Spleen (tissue), 7 donors: ENCODE measurements at regions not wholly inside any gene's neighbourhood (a gene's known extent, or its start where the extent isn't known, plus 50 kb on each side); places are given as distances from the start of the nearest gene placed in this dataset.

Experiments
- CTCF ChIP-seq, 11 experiments: fragments of 200-600 bp in 7 of 11; fragments of 450-650 bp in 4 of 11; sonication (generic) in 4 of 11; IDR thresholded peaks in 8 of 11; conservative IDR thresholded peaks in 3 of 11; 1 replicate in 7 of 11; 2 replicates in 4 of 11; pipeline versions ENCODE4 v1.4.0 to v1.8.0; 2016 to 2021; ENCODE audit warnings: antibody characterized with exemption in 11 of 11, inconsistent platforms in 4 of 11, mild to moderate bottlenecking in 1 of 11
- POLR2AphosphoS5 ChIP-seq, 3 donors: sonication (generic); formaldehyde crosslinking; IDR thresholded peaks; one replicate each; pipeline ENCODE4 v1.5.1; 2017; ENCODE audit warnings: antibody characterized with exemption in 3 of 3
- donor health status: DM: no; HTN: no; CAD: no; lungs with moderate emphysema.
- donor health status: DM: no; HTN: no; CAD: no.
- donor health status: DM: no; HTN: no; CAD: no.

GRCh38 chr21:27333096-27333495 lies 366.2 kb upstream of the ADAMTS5 start:
- TF ChIP-seq CTCF (IDR thresholded peaks at IDR 0.05 in 8 of 11, conservative IDR thresholded peaks at IDR 0.05 in 3 of 11): no peak
- TF ChIP-seq POLR2AphosphoS5 (IDR thresholded peaks at IDR 0.05): no peak
